ENCODE measurements at regions not wholly inside any gene's neighbourhood (a gene's known extent, or its start where the extent isn't known, plus 50 kb on each side); places are given as distances from the start of the nearest gene placed in this dataset.

DNA sequence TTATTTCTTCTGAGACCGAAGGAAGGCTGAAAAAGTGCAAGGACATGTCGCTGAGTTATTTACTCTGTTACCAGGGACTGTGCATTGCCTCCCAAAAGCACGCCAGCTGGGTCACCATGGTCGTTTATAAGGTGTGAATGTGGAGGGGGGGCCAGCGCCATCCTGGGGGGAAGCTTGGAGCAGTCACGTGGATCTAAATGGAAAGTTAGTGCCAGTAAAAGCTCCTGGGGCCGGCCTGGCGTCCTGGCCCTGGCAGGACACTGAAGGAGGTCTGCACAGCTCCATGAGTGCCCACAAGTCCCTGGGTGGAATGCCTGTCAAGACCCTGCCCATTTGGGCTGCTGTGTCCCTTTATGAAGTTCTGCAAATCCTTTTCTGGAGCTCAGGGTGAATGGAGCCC, 82.6 kb downstream of the C16orf95 start:
- TF ChIP-seq, protein P1, sequence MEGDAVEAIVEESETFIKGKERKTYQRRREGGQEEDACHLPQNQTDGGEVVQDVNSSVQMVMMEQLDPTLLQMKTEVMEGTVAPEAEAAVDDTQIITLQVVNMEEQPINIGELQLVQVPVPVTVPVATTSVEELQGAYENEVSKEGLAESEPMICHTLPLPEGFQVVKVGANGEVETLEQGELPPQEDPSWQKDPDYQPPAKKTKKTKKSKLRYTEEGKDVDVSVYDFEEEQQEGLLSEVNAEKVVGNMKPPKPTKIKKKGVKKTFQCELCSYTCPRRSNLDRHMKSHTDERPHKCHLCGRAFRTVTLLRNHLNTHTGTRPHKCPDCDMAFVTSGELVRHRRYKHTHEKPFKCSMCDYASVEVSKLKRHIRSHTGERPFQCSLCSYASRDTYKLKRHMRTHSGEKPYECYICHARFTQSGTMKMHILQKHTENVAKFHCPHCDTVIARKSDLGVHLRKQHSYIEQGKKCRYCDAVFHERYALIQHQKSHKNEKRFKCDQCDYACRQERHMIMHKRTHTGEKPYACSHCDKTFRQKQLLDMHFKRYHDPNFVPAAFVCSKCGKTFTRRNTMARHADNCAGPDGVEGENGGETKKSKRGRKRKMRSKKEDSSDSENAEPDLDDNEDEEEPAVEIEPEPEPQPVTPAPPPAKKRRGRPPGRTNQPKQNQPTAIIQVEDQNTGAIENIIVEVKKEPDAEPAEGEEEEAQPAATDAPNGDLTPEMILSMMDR (IDR thresholded peaks at IDR 0.05; ENCODE audit: borderline replicate concordance, extremely low read depth, low read length, poor library complexity, severe bottlenecking) = no peak
- TF ChIP-seq EZH2 (IDR thresholded peaks at IDR 0.05; ENCODE audit: borderline replicate concordance, low read depth, low read length, severe bottlenecking) = no peak
